WI38 (cell line): ENCODE measurements at regions not wholly inside any gene's neighbourhood (a gene's known extent, or its start where the extent isn't known, plus 50 kb on each side); places are given as distances from the start of the nearest gene placed in this dataset.

Experiments used
- H3K4me3 ChIP-seq: 2 replicates; pipeline ENCODE4 v1.5.1; 2011; ENCODE audit warnings: low read depth, mild to moderate bottlenecking, control low read depth, low read length
- CTCF ChIP-seq: IDR thresholded peaks from 2 replicates; pipeline ENCODE4 v1.5.1; 2012; ENCODE audit warnings: low read depth, mild to moderate bottlenecking, control low read depth, low read length

- TF ChIP-seq CTCF = no peak
- no peak overlapping the region for H3K4me3 ChIP-seq
Measured at GRCh38 chr4:73001885-73002284, 67.6 kb downstream of the COX18 start.

- TF ChIP-seq CTCF = no peak
- no peak overlapping the region for H3K4me3 ChIP-seq
Measured at GRCh38 chr4:72997409-72997808, 72.1 kb downstream of the COX18 start.

GRCh38 chr4:72994670-72995069 is 74.8 kb downstream of the COX18 start:
- H3K4me3 ChIP-seq = no peak overlapping the region
- TF ChIP-seq CTCF = no peak

GRCh38 chr4:72993876-72994275 is 75.6 kb downstream of the COX18 start:
- no peak for TF ChIP-seq CTCF
- H3K4me3 ChIP-seq = no peak overlapping the region

GRCh38 chr4:72991873-72992272 is 77.6 kb downstream of the COX18 start:
- no peak overlapping the region for H3K4me3 ChIP-seq
- TF ChIP-seq CTCF = no peak

GRCh38 chr4:72987741-72988729 is 81.5 kb downstream of the COX18 start:
- H3K4me3 ChIP-seq = no peak overlapping the region
- TF ChIP-seq CTCF = no peak

- no peak for TF ChIP-seq CTCF
- no peak overlapping the region for H3K4me3 ChIP-seq
Measured at GRCh38 chr4:72984351-72984750, 85.2 kb downstream of the COX18 start.
